GM21737 (cell line): ENCODE measurements at regions not wholly inside any gene's neighbourhood (a gene's known extent, or its start where the extent isn't known, plus 50 kb on each side); places are given as distances from the start of the nearest gene placed in this dataset.
"Not testable (repeated sequence)": the region's sequence is repeated elsewhere in the genome, so short reads cannot be mapped to it uniquely, and the experiment has no call there.

Experiments used
- ATAC-seq: cut with Tn5 transposase; IDR thresholded peaks from one replicate; pipeline ENCODE4 v1.9.1; 2021; ENCODE audit warnings: mild to moderate bottlenecking, moderate library complexity; ENCODE audit not compliant: unreplicated experiment

GRCh38 chr13:104657196-104657595, 1591.0 kb upstream of the SLC10A2 start:
- no peak for ATAC-seq

- no peak for ATAC-seq
Measured at GRCh38 chr13:104650431-104650830, 1584.2 kb upstream of the SLC10A2 start.

- ATAC-seq, result no peak
Measured at GRCh38 chr13:104648291-104648690, 1582.1 kb upstream of the SLC10A2 start.

GRCh38 chr13:104645786-104646185, 1579.6 kb upstream of the SLC10A2 start:
- ATAC-seq, result no peak

DNA sequence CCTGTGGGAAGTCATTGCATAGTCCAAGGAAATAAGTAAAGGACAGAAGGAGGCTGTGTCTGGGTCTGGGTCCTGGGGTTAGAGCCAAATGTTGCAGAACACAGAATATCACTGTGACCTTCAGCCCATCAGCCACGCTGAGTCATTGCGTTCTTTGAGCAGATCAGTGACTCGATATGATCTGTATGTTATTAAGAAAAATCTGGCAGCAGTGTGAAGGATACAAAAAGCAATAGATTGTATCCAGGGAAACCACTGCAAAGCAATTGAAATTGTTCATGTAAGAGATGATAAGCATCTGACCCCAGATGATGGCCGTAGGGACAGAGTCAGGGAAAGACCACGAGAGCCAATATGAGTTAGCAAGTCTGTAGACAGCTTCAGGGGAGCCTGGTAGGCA, 1575.1 kb upstream of the SLC10A2 start:
- ATAC-seq, result no peak

GRCh38 chr13:104635879-104636278, 1569.7 kb upstream of the SLC10A2 start:
- no peak for ATAC-seq

- no peak for ATAC-seq
Measured at GRCh38 chr13:104634016-104634415, 1567.8 kb upstream of the SLC10A2 start.

DNA sequence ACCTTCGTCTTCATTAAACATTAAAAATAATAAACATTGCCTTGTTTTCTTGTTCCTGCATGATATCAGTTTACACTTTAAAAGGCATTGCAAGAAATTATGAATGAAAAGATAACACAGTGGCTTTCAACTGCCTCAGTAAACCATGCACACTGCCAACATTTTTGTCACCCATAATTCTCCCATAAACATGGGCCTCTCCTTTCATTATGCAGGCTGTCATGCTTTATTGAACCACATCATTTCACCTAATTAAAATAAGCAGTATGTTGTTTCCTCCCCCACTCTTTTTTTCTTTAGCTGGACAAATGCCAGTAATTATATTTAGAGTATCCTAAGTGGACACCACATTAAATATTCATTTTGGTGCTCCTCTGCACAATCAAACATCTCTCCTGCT, 1566.5 kb upstream of the SLC10A2 start:
- no peak for ATAC-seq

DNA sequence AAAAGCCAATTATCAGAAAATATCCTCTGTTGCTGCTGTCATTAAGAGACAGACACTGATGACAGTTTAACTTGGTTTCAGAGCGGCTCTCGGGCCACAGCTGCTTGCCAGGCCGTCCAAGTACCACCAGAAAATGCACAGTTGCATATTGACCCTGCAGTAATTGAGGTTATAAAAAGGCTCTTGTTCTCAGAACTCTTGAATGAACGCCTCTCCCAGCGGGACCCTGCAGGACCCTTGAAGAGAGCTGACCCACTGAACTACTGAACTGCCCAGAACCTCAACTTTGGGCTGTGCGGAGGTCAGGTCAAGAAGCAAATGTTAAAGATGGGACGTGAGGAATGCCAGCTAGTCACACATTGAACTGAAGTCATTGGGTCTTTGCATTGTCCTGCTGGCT, 1559.0 kb upstream of the SLC10A2 start:
- no peak for ATAC-seq

DNA sequence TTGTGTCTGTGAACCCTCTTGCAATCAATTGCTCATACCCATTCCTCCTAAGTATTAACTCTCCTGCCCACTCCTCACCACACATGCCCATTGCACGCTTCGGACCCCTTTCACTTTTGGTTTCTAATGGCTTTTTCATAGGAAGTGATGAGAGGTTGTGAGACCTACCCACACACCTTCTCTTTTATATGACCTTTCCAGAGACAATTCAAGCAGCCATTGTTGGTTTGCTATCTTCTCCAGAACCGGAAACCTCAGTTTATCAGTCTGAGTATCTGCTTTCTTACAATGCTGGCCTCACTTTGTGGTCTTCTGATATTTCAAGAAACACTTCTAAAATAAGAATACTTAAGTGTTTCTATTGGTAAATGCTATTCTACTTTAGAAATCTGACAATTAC, 1550.8 kb upstream of the SLC10A2 start:
- ATAC-seq, result no peak

DNA sequence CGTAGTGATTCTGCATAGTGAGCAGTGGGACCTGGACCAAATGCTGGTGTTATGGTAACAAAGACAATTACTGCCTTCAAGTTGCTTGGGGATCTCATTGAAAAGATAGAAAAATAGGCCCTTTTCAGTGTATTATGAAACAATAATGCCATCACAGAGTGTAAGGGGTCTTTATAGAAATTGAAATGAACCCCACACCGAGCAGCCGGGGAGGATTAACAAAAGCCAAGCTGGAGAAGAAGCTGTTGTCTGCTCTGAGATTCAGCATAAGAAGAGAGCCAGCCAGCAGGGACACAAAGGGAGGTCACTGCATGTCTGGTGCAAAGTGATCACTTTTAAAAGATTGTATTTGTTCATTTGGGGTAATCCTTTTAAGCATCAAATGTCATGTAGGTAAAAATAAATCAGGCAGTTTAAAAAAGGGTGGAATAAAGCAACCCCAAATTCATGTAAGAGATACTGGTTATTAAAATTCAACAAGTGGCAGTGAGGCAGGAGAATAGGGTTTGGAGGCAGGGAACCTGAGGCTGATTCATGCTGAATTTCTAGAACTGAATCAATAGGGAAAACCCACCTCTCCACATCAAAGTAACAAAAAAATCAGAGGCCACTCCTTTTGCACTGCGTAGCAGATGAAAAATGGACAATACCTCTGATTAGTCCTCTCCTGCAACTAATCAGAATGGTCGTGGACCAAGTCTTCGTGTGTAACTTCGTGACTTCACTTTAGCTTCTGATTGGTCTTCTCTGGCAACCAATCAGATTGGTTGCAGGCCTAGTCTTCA, 1548.3 kb upstream of the SLC10A2 start:
- ATAC-seq, result no peak

GRCh38 chr13:104608331-104608730, 1542.1 kb upstream of the SLC10A2 start:
- ATAC-seq, result no peak

- not testable (repeated sequence) for ATAC-seq
Measured at GRCh38 chr13:104605435-104605834, 1539.2 kb upstream of the SLC10A2 start.

- ATAC-seq, result no peak
Measured at GRCh38 chr13:104597546-104598180, 1531.4 kb upstream of the SLC10A2 start.

DNA sequence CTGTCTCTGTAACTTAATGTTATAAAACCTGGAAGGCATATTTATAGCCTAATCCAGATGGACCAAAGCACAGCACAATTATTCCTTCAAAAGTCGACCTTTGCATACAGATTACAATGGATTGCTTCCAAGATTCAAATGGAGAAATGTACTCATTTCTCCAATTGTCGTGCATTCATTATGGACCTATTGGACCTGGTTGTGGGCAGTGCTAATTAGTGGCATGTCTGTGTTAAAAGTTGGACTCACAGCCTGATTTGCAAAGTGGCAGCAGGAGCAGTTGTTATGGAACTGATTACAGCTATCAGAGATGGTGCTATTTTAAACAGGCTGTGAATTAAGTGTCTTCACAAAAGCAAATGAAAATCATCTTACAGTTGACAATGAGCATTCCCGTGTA, 1529.3 kb upstream of the SLC10A2 start:
- no peak for ATAC-seq

DNA sequence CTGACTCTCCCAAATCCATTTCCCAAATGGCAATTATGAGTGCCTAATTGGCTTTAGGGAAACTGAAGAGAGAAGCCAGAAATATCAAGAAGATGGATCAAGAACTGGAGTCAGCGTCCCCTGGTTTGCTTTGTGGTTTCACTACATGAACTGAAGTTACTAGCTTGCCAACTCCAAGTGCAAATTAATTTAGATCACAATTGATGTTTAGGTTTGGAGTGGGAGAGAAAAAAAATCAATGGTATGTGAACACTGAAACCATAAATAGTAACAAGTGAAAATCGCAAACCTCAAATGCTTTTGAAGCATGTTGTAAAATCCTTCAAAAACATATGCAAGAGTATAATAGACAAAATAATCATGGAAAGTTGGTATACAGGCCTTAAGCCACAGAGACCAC, 1528.6 kb upstream of the SLC10A2 start:
- no peak for ATAC-seq

GRCh38 chr13:104593693-104594092, 1527.5 kb upstream of the SLC10A2 start:
- no peak for ATAC-seq

GRCh38 chr13:104593251-104593576, 1527.0 kb upstream of the SLC10A2 start:
- no peak for ATAC-seq

- no peak for ATAC-seq
Measured at GRCh38 chr13:104592545-104593250, 1526.5 kb upstream of the SLC10A2 start.

- no peak for ATAC-seq
Measured at GRCh38 chr13:104592127-104592526, 1525.9 kb upstream of the SLC10A2 start.

- no peak for ATAC-seq
Measured at GRCh38 chr13:104586051-104586746, 1520.0 kb upstream of the SLC10A2 start.
